Upper lobe of left lung (tissue), 4 donors: ENCODE measurements at regions not wholly inside any gene's neighbourhood (a gene's known extent, or its start where the extent isn't known, plus 50 kb on each side); places are given as distances from the start of the nearest gene placed in this dataset.
"Not testable (repeated sequence)": the region's sequence is repeated elsewhere in the genome, so short reads cannot be mapped to it uniquely, and the experiment has no call there.

Experiments
- POLR2A ChIP-seq, 4 donors: fragments of 450-650 bp; IDR thresholded peaks; one replicate each; pipeline ENCODE4 v1.5.1; 2016 to 2017; ENCODE audit warnings: antibody characterized with exemption in 4 of 4, mild to moderate bottlenecking in 2 of 4
- TF ChIP-seq, protein P1 (sequence below), 6 experiments: fragments of 450-650 bp in 4 of 6; fragments of 200-600 bp in 2 of 6; sonication (generic) in 2 of 6; IDR thresholded peaks; one replicate each; pipeline ENCODE4 v1.5.1; 2016 to 2019; ENCODE audit warnings: antibody characterized with exemption in 6 of 6

DNA sequence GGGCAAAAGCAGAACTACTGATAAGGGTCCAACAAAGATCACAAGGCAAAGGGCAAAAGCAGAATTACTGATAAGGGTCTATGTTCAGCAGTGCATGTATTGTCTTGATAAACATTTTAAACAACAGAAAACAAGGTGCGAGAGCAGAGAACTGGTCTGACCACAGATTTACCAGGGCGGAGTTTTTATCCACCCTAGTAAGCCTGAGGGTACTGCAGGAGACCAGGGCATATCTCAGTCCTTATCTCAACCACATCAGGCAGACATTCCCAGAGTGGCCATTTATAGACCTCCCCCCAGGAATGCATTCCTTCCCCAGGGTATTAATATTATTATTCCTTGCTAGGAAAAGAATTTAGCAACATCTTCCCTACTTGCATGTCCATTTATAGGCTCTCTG lies 138.2 kb upstream of the EDNRB start:
- not testable (repeated sequence) for TF ChIP-seq POLR2A (IDR thresholded peaks at IDR 0.05)
- TF ChIP-seq, protein P1, sequence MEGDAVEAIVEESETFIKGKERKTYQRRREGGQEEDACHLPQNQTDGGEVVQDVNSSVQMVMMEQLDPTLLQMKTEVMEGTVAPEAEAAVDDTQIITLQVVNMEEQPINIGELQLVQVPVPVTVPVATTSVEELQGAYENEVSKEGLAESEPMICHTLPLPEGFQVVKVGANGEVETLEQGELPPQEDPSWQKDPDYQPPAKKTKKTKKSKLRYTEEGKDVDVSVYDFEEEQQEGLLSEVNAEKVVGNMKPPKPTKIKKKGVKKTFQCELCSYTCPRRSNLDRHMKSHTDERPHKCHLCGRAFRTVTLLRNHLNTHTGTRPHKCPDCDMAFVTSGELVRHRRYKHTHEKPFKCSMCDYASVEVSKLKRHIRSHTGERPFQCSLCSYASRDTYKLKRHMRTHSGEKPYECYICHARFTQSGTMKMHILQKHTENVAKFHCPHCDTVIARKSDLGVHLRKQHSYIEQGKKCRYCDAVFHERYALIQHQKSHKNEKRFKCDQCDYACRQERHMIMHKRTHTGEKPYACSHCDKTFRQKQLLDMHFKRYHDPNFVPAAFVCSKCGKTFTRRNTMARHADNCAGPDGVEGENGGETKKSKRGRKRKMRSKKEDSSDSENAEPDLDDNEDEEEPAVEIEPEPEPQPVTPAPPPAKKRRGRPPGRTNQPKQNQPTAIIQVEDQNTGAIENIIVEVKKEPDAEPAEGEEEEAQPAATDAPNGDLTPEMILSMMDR (IDR thresholded peaks at IDR 0.05), result not testable (repeated sequence)
